HG02852 (cell line): ENCODE measurements at regions not wholly inside any gene's neighbourhood (a gene's known extent, or its start where the extent isn't known, plus 50 kb on each side); places are given as distances from the start of the nearest gene placed in this dataset.

Experiments
- ATAC-seq: cut with Tn5 transposase; IDR thresholded peaks from one replicate; pipeline ENCODE4 v1.9.1; 2021; ENCODE audit warnings: mild to moderate bottlenecking, moderate library complexity; ENCODE audit not compliant: unreplicated experiment

- no peak for ATAC-seq
Observed at GRCh38 chr3:110711130-110711832, 360.3 kb upstream of the NECTIN3 start.

- no peak for ATAC-seq
Observed at GRCh38 chr3:110711851-110712516, 359.6 kb upstream of the NECTIN3 start.

GRCh38 chr3:110727056-110727455, 344.6 kb upstream of the NECTIN3 start:
- ATAC-seq: no peak

GRCh38 chr3:110731148-110731547, 340.5 kb upstream of the NECTIN3 start:
- ATAC-seq: no peak

- no peak for ATAC-seq
Observed at GRCh38 chr3:110732420-110732819, 339.2 kb upstream of the NECTIN3 start.

- ATAC-seq: no peak
Observed at GRCh38 chr3:110733045-110733444, 338.6 kb upstream of the NECTIN3 start.

- no peak for ATAC-seq
Observed at GRCh38 chr3:110734524-110734923, 337.1 kb upstream of the NECTIN3 start.

- peak; percentile 93 for ATAC-seq
Observed at GRCh38 chr3:110736332-110736731, 335.3 kb upstream of the NECTIN3 start.

GRCh38 chr3:110738531-110738930, 333.1 kb upstream of the NECTIN3 start:
- no peak for ATAC-seq

GRCh38 chr3:110741891-110742290, 329.7 kb upstream of the NECTIN3 start:
- ATAC-seq: no peak

GRCh38 chr3:110743202-110743601, 328.4 kb upstream of the NECTIN3 start:
- no peak for ATAC-seq

- no peak for ATAC-seq
Observed at GRCh38 chr3:110743984-110744383, 327.6 kb upstream of the NECTIN3 start.

GRCh38 chr3:110744723-110745122, 326.9 kb upstream of the NECTIN3 start:
- ATAC-seq: no peak

GRCh38 chr3:110749006-110749405, 322.6 kb upstream of the NECTIN3 start:
- no peak for ATAC-seq

GRCh38 chr3:110750201-110750600, 321.4 kb upstream of the NECTIN3 start:
- ATAC-seq: no peak

GRCh38 chr3:110752307-110752706, 319.3 kb upstream of the NECTIN3 start:
- no peak for ATAC-seq

GRCh38 chr3:110753516-110753915, 318.1 kb upstream of the NECTIN3 start:
- ATAC-seq: no peak

GRCh38 chr3:110754212-110754916, 317.3 kb upstream of the NECTIN3 start:
- ATAC-seq: no peak

GRCh38 chr3:110755345-110755744, 316.3 kb upstream of the NECTIN3 start:
- no peak for ATAC-seq

- ATAC-seq: no peak
Observed at GRCh38 chr3:110756705-110757104, 314.9 kb upstream of the NECTIN3 start.

- ATAC-seq: no peak
Observed at GRCh38 chr3:110758208-110758607, 313.4 kb upstream of the NECTIN3 start.

GRCh38 chr3:110767156-110767555, 304.5 kb upstream of the NECTIN3 start:
- ATAC-seq: no peak
